MM.1S (cell line): ENCODE measurements at regions not wholly inside any gene's neighbourhood (a gene's known extent, or its start where the extent isn't known, plus 50 kb on each side); places are given as distances from the start of the nearest gene placed in this dataset.
"Not testable (repeated sequence)": the region's sequence is repeated elsewhere in the genome, so short reads cannot be mapped to it uniquely, and the experiment has no call there.

Experiments used
- DNase-seq: peaks from one replicate; pipeline ENCODE4 v3.0.0-alpha.2; 2015
- H2AFZ ChIP-seq: fragments of 300-600 bp; sonication (generic); 2 replicates; pipeline ENCODE4 v1.6.0; 2016; ENCODE audit warnings: antibody characterized with exemption, low read length
- H3F3A ChIP-seq: fragments of 300-600 bp; sonication (generic); 2 replicates; pipeline ENCODE4 v1.6.1; 2016; ENCODE audit warnings: mild to moderate bottlenecking, antibody characterized with exemption, low read length, moderate library complexity, mixed read lengths; ENCODE audit not compliant: insufficient read depth
- H3K27ac ChIP-seq: fragments of 300-600 bp; sonication (generic); 2 replicates; pipeline ENCODE4 v1.5.1; 2016; ENCODE audit warnings: mild to moderate bottlenecking, low read length
- H3K27me3 ChIP-seq: fragments of 300-600 bp; sonication (generic); replicated peaks from 2 replicates; pipeline ENCODE4 v1.6.0; 2016; ENCODE audit warnings: low read length; ENCODE audit not compliant: insufficient read depth
- H3K36me3 ChIP-seq: fragments of 300-600 bp; sonication (generic); replicated peaks from 2 replicates; pipeline ENCODE4 v1.6.1; 2016; ENCODE audit warnings: mild to moderate bottlenecking, low read length, mixed read lengths; ENCODE audit not compliant: insufficient read depth
- H3K4me1 ChIP-seq: fragments of 300-600 bp; sonication (generic); 2 replicates; pipeline ENCODE4 v1.6.1; 2016; ENCODE audit warnings: low read length, mixed read lengths
- H3K4me2 ChIP-seq: fragments of 300-600 bp; sonication (generic); 2 replicates; pipeline ENCODE4 v1.6.0; 2016; ENCODE audit warnings: low read depth, low read length
- H3K4me3 ChIP-seq: fragments of 300-600 bp; sonication (generic); 2 replicates; pipeline ENCODE4 v1.5.1; 2016; ENCODE audit warnings: low read length, mixed read lengths
- H3K79me2 ChIP-seq: fragments of 300-600 bp; sonication (generic); 2 replicates; pipeline ENCODE4 v1.6.1; 2016; ENCODE audit warnings: mixed run types, low read length, mixed read lengths
- H3K9ac ChIP-seq: fragments of 300-600 bp; sonication (generic); 2 replicates; pipeline ENCODE4 v1.6.1; 2016; ENCODE audit warnings: low read length, mixed read lengths
- H3K9me2 ChIP-seq: fragments of 300-600 bp; sonication (generic); replicated peaks from 2 replicates; pipeline ENCODE4 v1.6.1; 2016; ENCODE audit warnings: mild to moderate bottlenecking, low read length, mixed read lengths; ENCODE audit not compliant: insufficient read depth
- H3K9me3 ChIP-seq: fragments of 300-600 bp; sonication (generic); replicated peaks from 2 replicates; pipeline ENCODE4 v1.6.1; 2016; ENCODE audit warnings: mild to moderate bottlenecking, low read length, mixed read lengths; ENCODE audit not compliant: insufficient read depth
- H4K20me1 ChIP-seq: fragments of 300-600 bp; sonication (generic); 2 replicates; pipeline ENCODE4 v1.6.1; 2016; ENCODE audit warnings: mild to moderate bottlenecking, low read length, moderate library complexity, mixed read lengths; ENCODE audit not compliant: insufficient read depth
- CTCF ChIP-seq: fragments of 300-600 bp; sonication (generic); IDR thresholded peaks from 2 replicates; pipeline ENCODE4 v1.5.1; 2016; ENCODE audit warnings: antibody characterized with exemption, low read length, mixed read lengths
- EZH2 ChIP-seq: fragments of 300-600 bp; sonication (generic); optimal IDR thresholded peaks from 2 replicates; pipeline ENCODE3; 2017; ENCODE audit warnings: low read depth, mild to moderate bottlenecking, antibody characterized with exemption, low read length, mixed read lengths
- EZH2phosphoT487 ChIP-seq: fragments of 300-600 bp; sonication (generic); IDR thresholded peaks from 2 replicates; pipeline ENCODE4 v1.6.1; 2018; ENCODE audit warnings: antibody characterized with exemption, low read length

- TF ChIP-seq EZH2: no peak
- no peak for TF ChIP-seq CTCF
- no peak for TF ChIP-seq EZH2phosphoT487
- no peaks in the 10 kb centered on the region for H3K79me2 ChIP-seq
- H3K27ac ChIP-seq: no peak overlapping the region
- no peak overlapping the region for H3K4me3 ChIP-seq
- no peaks in the 10 kb centered on the region for H4K20me1 ChIP-seq
- H3K27me3 ChIP-seq: no peaks in the 10 kb centered on the region
- no peaks in the 10 kb centered on the region for H3K9me3 ChIP-seq
- peaks cover 4% of the 10 kb centered on the region; the same call in 1 of the 2 replicates for H3K4me1 ChIP-seq
- no peaks in the 10 kb centered on the region for H3K9me2 ChIP-seq
- H3K36me3 ChIP-seq: no peaks in the 10 kb centered on the region
- DNase-seq: no peak
- H3F3A ChIP-seq: no peaks in the 10 kb centered on the region
- H3K4me2 ChIP-seq: no peak overlapping the region
- H3K9ac ChIP-seq: no peak overlapping the region
- H2AFZ ChIP-seq: no peak overlapping the region
Measured at GRCh38 chrX:65821721-65822496, 154.5 kb downstream of the MSN start.

- not testable (repeated sequence) for H4K20me1 ChIP-seq, H3K36me3 ChIP-seq, H3K4me1 ChIP-seq, H2AFZ ChIP-seq, H3K9me2 ChIP-seq, H3K27me3 ChIP-seq, H3K4me3 ChIP-seq, H3K9ac ChIP-seq, H3F3A ChIP-seq, H3K27ac ChIP-seq, DNase-seq, H3K4me2 ChIP-seq, H3K9me3 ChIP-seq, H3K79me2 ChIP-seq
Measured at GRCh38 chrX:65819983-65820382, 152.5 kb downstream of the MSN start.

GRCh38 chrX:65813245-65813644 is 145.8 kb downstream of the MSN start:
- Histone ChIP-seq H3K9me2 (no peaks in the 10 kb centered on the region), H3K4me3 (no peak overlapping the region), H3K36me3 (no peaks in the 10 kb centered on the region), H3K9me3 (no peaks in the 10 kb centered on the region), H3K79me2 (no peaks in the 10 kb centered on the region), H3K9ac (no peak overlapping the region), H3K4me1 (peaks cover 2% of the 10 kb centered on the region; the same call in 1 of the 2 replicates), H2AFZ (no peak overlapping the region), H3K27me3 (no peaks in the 10 kb centered on the region), H3F3A (no peaks in the 10 kb centered on the region), H4K20me1 (no peaks in the 10 kb centered on the region), H3K27ac (no peak overlapping the region), H3K4me2 (no peak overlapping the region)
- no peak for TF ChIP-seq EZH2phosphoT487
- no peak for TF ChIP-seq EZH2
- no peak for TF ChIP-seq CTCF
- DNase-seq: no peak

GRCh38 chrX:65811558-65812228 is 144.2 kb downstream of the MSN start:
- no peak for DNase-seq
- no peak overlapping the region for H3K9ac ChIP-seq
- no peaks in the 10 kb centered on the region for H3F3A ChIP-seq
- no peaks in the 10 kb centered on the region for H3K79me2 ChIP-seq
- no peak overlapping the region for H3K27ac ChIP-seq
- no peaks in the 10 kb centered on the region for H3K9me2 ChIP-seq
- no peaks in the 10 kb centered on the region for H3K36me3 ChIP-seq
- TF ChIP-seq EZH2 (no peak), EZH2phosphoT487 (no peak), CTCF (no peak)
- no peak overlapping the region for H2AFZ ChIP-seq
- no peaks in the 10 kb centered on the region for H3K27me3 ChIP-seq
- no peak overlapping the region for H3K4me2 ChIP-seq
- no peaks in the 10 kb centered on the region for H4K20me1 ChIP-seq
- no peaks in the 10 kb centered on the region for H3K4me1 ChIP-seq
- no peaks in the 10 kb centered on the region for H3K9me3 ChIP-seq
- H3K4me3 ChIP-seq: no peak overlapping the region
